AG08396 (cell line): ENCODE measurements at regions not wholly inside any gene's neighbourhood (a gene's known extent, or its start where the extent isn't known, plus 50 kb on each side); places are given as distances from the start of the nearest gene placed in this dataset.

ENCODE experiments used
- DNase-seq: peaks from one replicate; pipeline ENCODE4 v3.0.0; 2012; ENCODE audit warnings: low spot score, mixed read lengths

- DNase-seq = no peak
Observed at GRCh38 chr11:32267679-32268187, 167.6 kb downstream of the WT1 start.

- DNase-seq = no peak
Observed at GRCh38 chr11:32273931-32274330, 161.4 kb downstream of the WT1 start.

- DNase-seq = no peak
Observed at GRCh38 chr11:32279672-32280071, 155.7 kb downstream of the WT1 start.

- DNase-seq = no peak
Observed at GRCh38 chr11:32280339-32280738, 155.0 kb downstream of the WT1 start.

GRCh38 chr11:32288276-32288675, 147.1 kb downstream of the WT1 start:
- no peak for DNase-seq

- DNase-seq = no peak
Observed at GRCh38 chr11:32289701-32290100, 145.6 kb downstream of the WT1 start.

- DNase-seq = no peak
Observed at GRCh38 chr11:32290783-32291182, 144.6 kb downstream of the WT1 start.

GRCh38 chr11:32297611-32298011, 137.7 kb downstream of the WT1 start:
- DNase-seq = peak; percentile 24

- DNase-seq = no peak
Observed at GRCh38 chr11:32302826-32303225, 132.5 kb downstream of the WT1 start.

- no peak for DNase-seq
Observed at GRCh38 chr11:32304521-32304920, 130.8 kb downstream of the WT1 start.

- no peak for DNase-seq
Observed at GRCh38 chr11:32305460-32305859, 129.9 kb downstream of the WT1 start.

- no peak for DNase-seq
Observed at GRCh38 chr11:32307471-32307870, 127.9 kb downstream of the WT1 start.

GRCh38 chr11:32307913-32308312, 127.4 kb downstream of the WT1 start:
- DNase-seq = no peak

GRCh38 chr11:32309530-32310213, 125.7 kb downstream of the WT1 start:
- no peak for DNase-seq

- no peak for DNase-seq
Observed at GRCh38 chr11:32310214-32310601, 125.1 kb downstream of the WT1 start.

- DNase-seq = no peak
Observed at GRCh38 chr11:32311346-32312065, 123.8 kb downstream of the WT1 start.

GRCh38 chr11:32312206-32312817, 123.0 kb downstream of the WT1 start:
- DNase-seq = no peak

- DNase-seq = peak; percentile 66
Observed at GRCh38 chr11:32312865-32313403, 122.4 kb downstream of the WT1 start.

- DNase-seq = no peak
Observed at GRCh38 chr11:32313477-32313876, 121.9 kb downstream of the WT1 start.

- no peak for DNase-seq
Observed at GRCh38 chr11:32315121-32315520, 120.2 kb downstream of the WT1 start.

GRCh38 chr11:32316232-32316631, 119.1 kb downstream of the WT1 start:
- DNase-seq = no peak

- DNase-seq = no peak
Observed at GRCh38 chr11:32316858-32317642, 118.3 kb downstream of the WT1 start.
